Fibroblast of lung (primary cell): ENCODE measurements at regions not wholly inside any gene's neighbourhood (a gene's known extent, or its start where the extent isn't known, plus 50 kb on each side); places are given as distances from the start of the nearest gene placed in this dataset.
A peak's percentile ranks its signal among the peaks of the same experiment; 100 is the strongest.
"Not testable (repeated sequence)": the region's sequence is repeated elsewhere in the genome, so short reads cannot be mapped to it uniquely, and the experiment has no call there.

ENCODE experiments used
- DNase-seq, 2 donors: peaks; one replicate each; pipeline versions ENCODE4 v3.0.0 to v3.0.0-alpha.2; 2010; ENCODE audit warnings: low read depth in 2 of 2
- H2AFZ ChIP-seq: 2 replicates; pipeline ENCODE4 v1.5.1; 2012; ENCODE audit warnings: low read length, control low read depth, inconsistent platforms
- H3K27ac ChIP-seq: 2 replicates; pipeline ENCODE4 v1.5.1; 2011; ENCODE audit warnings: low read length, control low read depth; ENCODE audit not compliant: insufficient read depth
- H3K27me3 ChIP-seq: 2 replicates; pipeline ENCODE4 v1.5.1; 2011; ENCODE audit warnings: mild to moderate bottlenecking, low read length; ENCODE audit not compliant: control insufficient read depth, insufficient read depth
- H3K36me3 ChIP-seq: 2 replicates; pipeline ENCODE4 v1.5.1; 2011; ENCODE audit warnings: low read length; ENCODE audit not compliant: control insufficient read depth, insufficient read depth
- H3K4me1 ChIP-seq: 2 replicates; pipeline ENCODE4 v1.5.1; 2011; ENCODE audit warnings: low read length; ENCODE audit not compliant: control insufficient read depth, insufficient read depth; ENCODE audit errors: extremely low read depth
- H3K4me2 ChIP-seq: 2 replicates; pipeline ENCODE4 v1.5.1; 2011; ENCODE audit warnings: low read length, control low read depth; ENCODE audit not compliant: insufficient read depth; ENCODE audit errors: extremely low read depth
- H3K4me3 ChIP-seq, 4 experiments: fragments of 200-600 bp in 1 of 4; sonication (generic) in 1 of 4; replicated peaks in 1 of 4; 2 replicates each; pipeline ENCODE4 v1.5.1; 2011 to 2016; ENCODE audit warnings: low read length in 4 of 4, low read depth in 3 of 4, mild to moderate bottlenecking in 3 of 4, control low read depth in 2 of 4, inconsistent platforms in 1 of 4, mixed read lengths in 1 of 4; ENCODE audit not compliant: insufficient read depth in 1 of 4; ENCODE audit errors: control extremely low read depth in 1 of 4
- H3K79me2 ChIP-seq: 2 replicates; pipeline ENCODE4 v1.5.1; 2012; ENCODE audit warnings: mild to moderate bottlenecking, low read length, inconsistent platforms; ENCODE audit not compliant: control insufficient read depth, insufficient read depth
- H3K9ac ChIP-seq: 2 replicates; pipeline ENCODE4 v1.5.1; 2011; ENCODE audit warnings: mild to moderate bottlenecking, low read length, control low read depth; ENCODE audit not compliant: insufficient read depth
- H3K9me3 ChIP-seq: 2 replicates; pipeline ENCODE4 v1.5.1; 2012; ENCODE audit warnings: low read depth, low read length; ENCODE audit not compliant: control insufficient read depth, insufficient read depth
- H4K20me1 ChIP-seq: 2 replicates; pipeline ENCODE4 v1.5.1; 2011; ENCODE audit warnings: low read length; ENCODE audit not compliant: control insufficient read depth, insufficient read depth; ENCODE audit errors: extremely low read depth
- CTCF ChIP-seq, 2 donors: IDR thresholded peaks in 1 of 2; conservative IDR thresholded peaks in 1 of 2; 1 replicate in 1 of 2; 2 replicates in 1 of 2; pipeline ENCODE4 v1.5.1; 2011 to 2012; ENCODE audit warnings: low read length in 2 of 2, control low read depth in 1 of 2, inconsistent platforms in 1 of 2, low read depth in 1 of 2, mild to moderate bottlenecking in 1 of 2
- EZH2 ChIP-seq: IDR thresholded peaks from 2 replicates; pipeline ENCODE4 v1.5.1; 2012; ENCODE audit warnings: low read length, control low read depth, mild to moderate bottlenecking; ENCODE audit errors: missing control alignments

- H3K27me3 ChIP-seq = no peaks in the 10 kb centered on the region
- DNase-seq = no peak
- no peak overlapping the region for H3K9ac ChIP-seq
- no peaks in the 10 kb centered on the region for H3K9me3 ChIP-seq
- no peaks in the 10 kb centered on the region for H3K4me1 ChIP-seq
- no peaks in the 10 kb centered on the region for H3K79me2 ChIP-seq
- TF ChIP-seq EZH2 (no peak), CTCF (conservative IDR thresholded peaks at IDR 0.05 in 1 of 2, IDR thresholded peaks at IDR 0.05 in 1 of 2; ENCODE audit: low read depth in 1 of 2, low read length in 2 of 2) (no peak)
- no peak overlapping the region for H3K4me2 ChIP-seq
- H2AFZ ChIP-seq = no peak overlapping the region
- H4K20me1 ChIP-seq = no peaks in the 10 kb centered on the region
- no peaks in the 10 kb centered on the region for H3K36me3 ChIP-seq
- no peak overlapping the region for H3K27ac ChIP-seq
- no peak overlapping the region for H3K4me3 ChIP-seq
Observed at GRCh38 chr2:17362956-17363355, 155.3 kb downstream of the RAD51AP2 start.

GRCh38 chr2:17355608-17356329 lies 162.5 kb downstream of the RAD51AP2 start:
- peak; percentile 23 to 63 for DNase-seq
- H3K9me3 ChIP-seq = no peaks in the 10 kb centered on the region
- H3K4me3 ChIP-seq = no peak overlapping the region
- H2AFZ ChIP-seq = no peak overlapping the region
- H3K27ac ChIP-seq = no peak overlapping the region
- H4K20me1 ChIP-seq = no peaks in the 10 kb centered on the region
- H3K9ac ChIP-seq = no peak overlapping the region
- no peaks in the 10 kb centered on the region for H3K79me2 ChIP-seq
- no peak overlapping the region for H3K4me2 ChIP-seq
- H3K4me1 ChIP-seq = no peaks in the 10 kb centered on the region
- no peaks in the 10 kb centered on the region for H3K36me3 ChIP-seq
- H3K27me3 ChIP-seq = no peaks in the 10 kb centered on the region
- no peak for TF ChIP-seq CTCF (conservative IDR thresholded peaks at IDR 0.05 in 1 of 2, IDR thresholded peaks at IDR 0.05 in 1 of 2; ENCODE audit: low read depth in 1 of 2, low read length in 2 of 2)
- TF ChIP-seq EZH2 = no peak

GRCh38 chr2:17353263-17353662 lies 165.0 kb downstream of the RAD51AP2 start:
- no peaks in the 10 kb centered on the region for H3K27me3 ChIP-seq
- no peaks in the 10 kb centered on the region for H3K79me2 ChIP-seq
- TF ChIP-seq CTCF (conservative IDR thresholded peaks at IDR 0.05 in 1 of 2, IDR thresholded peaks at IDR 0.05 in 1 of 2; ENCODE audit: low read depth in 1 of 2, low read length in 2 of 2) = no peak
- no peak for TF ChIP-seq EZH2
- H3K4me3 ChIP-seq = no peak overlapping the region
- H4K20me1 ChIP-seq = no peaks in the 10 kb centered on the region
- H2AFZ ChIP-seq = no peak overlapping the region
- H3K9me3 ChIP-seq = no peaks in the 10 kb centered on the region
- H3K9ac ChIP-seq = no peak overlapping the region
- H3K27ac ChIP-seq = no peak overlapping the region
- no peak overlapping the region for H3K4me2 ChIP-seq
- H3K36me3 ChIP-seq = no peaks in the 10 kb centered on the region
- no peaks in the 10 kb centered on the region for H3K4me1 ChIP-seq
- DNase-seq = peak in 1 of 2 donors; percentile 48

GRCh38 chr2:17342692-17343091 lies 175.5 kb downstream of the RAD51AP2 start:
- H3K27ac ChIP-seq, H3K4me2 ChIP-seq, H3K27me3 ChIP-seq, H3K9me3 ChIP-seq, H3K4me1 ChIP-seq, H4K20me1 ChIP-seq, H3K4me3 ChIP-seq, DNase-seq, H3K79me2 ChIP-seq, H3K9ac ChIP-seq, H2AFZ ChIP-seq, H3K36me3 ChIP-seq: not testable (repeated sequence)
